Smooth muscle cell (in vitro differentiated cells): ENCODE measurements at regions not wholly inside any gene's neighbourhood (a gene's known extent, or its start where the extent isn't known, plus 50 kb on each side); places are given as distances from the start of the nearest gene placed in this dataset.
"Not testable (repeated sequence)": the region's sequence is repeated elsewhere in the genome, so short reads cannot be mapped to it uniquely, and the experiment has no call there.

ENCODE experiments used
- DNase-seq: peaks from one replicate; lab custom pipeline; 2025; ENCODE audit not compliant: unreplicated experiment; lab: John Stamatoyannopoulos, UW
- H2AFZ ChIP-seq: fragments of 200-600 bp; sonication (generic); 2 replicates; pipeline ENCODE4 v1.6.0; 2016; ENCODE audit warnings: antibody characterized with exemption, low read depth, mild to moderate bottlenecking
- H3F3A ChIP-seq: fragments of 200-600 bp; sonication (generic); 2 replicates; pipeline ENCODE4 v1.6.0; 2017; ENCODE audit warnings: antibody characterized with exemption, low read depth
- H3K27ac ChIP-seq: fragments of 200-600 bp; sonication (generic); 2 replicates; pipeline ENCODE4 v1.5.1; 2016; ENCODE audit warnings: low read depth, mild to moderate bottlenecking
- H3K27me3 ChIP-seq: fragments of 200-600 bp; sonication (generic); 2 replicates; pipeline ENCODE4 v1.6.1; 2016; ENCODE audit warnings: low read depth, mild to moderate bottlenecking
- H3K36me3 ChIP-seq: fragments of 200-600 bp; sonication (generic); 2 replicates; pipeline ENCODE4 v1.5.1; 2016; ENCODE audit warnings: low read depth
- H3K4me1 ChIP-seq: fragments of 200-600 bp; sonication (generic); 2 replicates; pipeline ENCODE4 v1.5.1; 2016; ENCODE audit warnings: low read depth
- H3K4me2 ChIP-seq: fragments of 200-600 bp; sonication (generic); 2 replicates; pipeline ENCODE4 v1.6.0; 2016; ENCODE audit warnings: mild to moderate bottlenecking
- H3K4me3 ChIP-seq: fragments of 200-600 bp; sonication (generic); 2 replicates; pipeline ENCODE4 v1.5.1; 2016; ENCODE audit warnings: mild to moderate bottlenecking
- H3K79me2 ChIP-seq: fragments of 200-600 bp; sonication (generic); 2 replicates; pipeline ENCODE4 v1.6.0; 2016; ENCODE audit warnings: low read depth, mild to moderate bottlenecking
- H3K9ac ChIP-seq: fragments of 200-600 bp; sonication (generic); 2 replicates; pipeline ENCODE4 v1.6.0; 2016; ENCODE audit warnings: low read depth
- H3K9me3 ChIP-seq: fragments of 200-600 bp; sonication (generic); replicated peaks from 2 replicates; pipeline ENCODE4 v1.5.1; 2016; ENCODE audit warnings: low read depth
- H4K20me1 ChIP-seq: fragments of 200-600 bp; sonication (generic); 2 replicates; pipeline ENCODE4 v1.6.0; 2016; ENCODE audit warnings: low read depth
- CTCF ChIP-seq: fragments of 200-600 bp; sonication (generic); IDR thresholded peaks from 2 replicates; pipeline ENCODE4 v1.5.1; 2017; ENCODE audit warnings: borderline replicate concordance, mild to moderate bottlenecking, antibody characterized with exemption; ENCODE audit not compliant: insufficient read depth, poor library complexity, severe bottlenecking
- WGBS: methylation state at CpG from one replicate; pipeline ENCODE4 v1.1.7; 2016; ENCODE audit warnings: low lambda C conversion rate; 5-methylcytosine and 5-hydroxymethylcytosine counted together

- Histone ChIP-seq H3K79me2 (no peaks in the 10 kb centered on the region), H3K27me3 (no peaks in the 10 kb centered on the region), H3K9ac (no peak overlapping the region), H3K36me3 (no peaks in the 10 kb centered on the region), H3K4me1 (no peaks in the 10 kb centered on the region), H2AFZ (no peak overlapping the region), H3K4me2 (no peak overlapping the region), H3F3A (no peaks in the 10 kb centered on the region), H4K20me1 (no peaks in the 10 kb centered on the region), H3K27ac (no peak overlapping the region), H3K9me3 (no peaks in the 10 kb centered on the region), H3K4me3 (no peak overlapping the region)
- 85% methylated on average over 3 of the region's 3 CpGs for WGBS
- no peak for DNase-seq
- no peak for TF ChIP-seq CTCF
Measured at GRCh38 chr7:112962815-112963214, 123.8 kb downstream of the GPR85 start.

- no peak for DNase-seq
- no peak for TF ChIP-seq CTCF
Measured at GRCh38 chr7:112959276-112959675, 127.4 kb downstream of the GPR85 start.

GRCh38 chr7:112958775-112959174 lies 127.9 kb downstream of the GPR85 start:
- no peaks in the 10 kb centered on the region for H3K4me1 ChIP-seq
- H3K79me2 ChIP-seq: no peaks in the 10 kb centered on the region
- H3K9ac ChIP-seq: no peak overlapping the region
- no peak for DNase-seq
- no peak overlapping the region for H2AFZ ChIP-seq
- H4K20me1 ChIP-seq: no peaks in the 10 kb centered on the region
- H3K4me3 ChIP-seq: no peak overlapping the region
- no peaks in the 10 kb centered on the region for H3F3A ChIP-seq
- H3K9me3 ChIP-seq: no peaks in the 10 kb centered on the region
- no peak for TF ChIP-seq CTCF
- H3K27ac ChIP-seq: no peak overlapping the region
- H3K4me2 ChIP-seq: no peak overlapping the region
- H3K36me3 ChIP-seq: no peaks in the 10 kb centered on the region
- H3K27me3 ChIP-seq: no peaks in the 10 kb centered on the region

More at GRCh38 chr7:112959276-112959675, 127.4 kb downstream of the GPR85 start:
- no peaks in the 10 kb centered on the region for H3K36me3 ChIP-seq
- no peak overlapping the region for H2AFZ ChIP-seq
- no peaks in the 10 kb centered on the region for H3K27me3 ChIP-seq
- no peak overlapping the region for H3K27ac ChIP-seq
- H4K20me1 ChIP-seq: no peaks in the 10 kb centered on the region
- H3K9me3 ChIP-seq: no peaks in the 10 kb centered on the region
- H3K4me1 ChIP-seq: no peaks in the 10 kb centered on the region
- no peak overlapping the region for H3K9ac ChIP-seq
- H3K4me2 ChIP-seq: no peak overlapping the region
- H3F3A ChIP-seq: no peaks in the 10 kb centered on the region
- H3K4me3 ChIP-seq: no peak overlapping the region
- no peaks in the 10 kb centered on the region for H3K79me2 ChIP-seq

- Histone ChIP-seq H4K20me1 (no peaks in the 10 kb centered on the region), H3K9ac (no peak overlapping the region), H3K9me3 (no peaks in the 10 kb centered on the region), H3F3A (no peaks in the 10 kb centered on the region), H3K27me3 (no peaks in the 10 kb centered on the region), H3K79me2 (no peaks in the 10 kb centered on the region), H3K4me2 (no peak overlapping the region), H3K27ac (no peak overlapping the region), H3K36me3 (no peaks in the 10 kb centered on the region), H2AFZ (no peak overlapping the region), H3K4me3 (no peak overlapping the region), H3K4me1 (no peaks in the 10 kb centered on the region)
- no peak for DNase-seq
- no peak for TF ChIP-seq CTCF
Measured at GRCh38 chr7:112957901-112958300, 128.7 kb downstream of the GPR85 start.

DNA sequence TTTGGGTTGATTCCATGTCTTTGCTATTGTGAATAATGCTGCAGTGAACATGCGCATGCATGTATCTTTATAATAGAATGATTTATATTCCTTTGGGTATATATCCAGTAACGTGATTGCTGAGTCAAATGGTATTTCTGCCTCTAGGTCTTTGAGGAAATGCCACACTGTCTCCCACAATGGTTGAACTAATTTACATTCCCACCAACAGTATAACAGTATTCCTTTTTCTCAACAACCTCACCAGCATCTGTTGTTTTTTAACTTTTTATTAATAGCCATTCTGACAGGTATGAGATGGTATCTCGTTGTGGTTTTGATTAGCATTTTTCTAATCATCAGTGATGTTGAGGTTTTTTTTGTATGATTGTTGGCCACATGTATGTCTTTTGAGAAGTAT lies 133.6 kb downstream of the GPR85 start:
- not testable (repeated sequence) for H2AFZ ChIP-seq, H3K79me2 ChIP-seq, H3K4me2 ChIP-seq, H3F3A ChIP-seq, H3K27ac ChIP-seq, H3K4me3 ChIP-seq, H3K27me3 ChIP-seq, H3K9me3 ChIP-seq, H3K9ac ChIP-seq, DNase-seq, H3K4me1 ChIP-seq, H4K20me1 ChIP-seq, H3K36me3 ChIP-seq
- WGBS: 80% methylated on average over 3 of the region's 3 CpGs
